Lower leg skin (tissue), 4 donors: ENCODE measurements at regions not wholly inside any gene's neighbourhood (a gene's known extent, or its start where the extent isn't known, plus 50 kb on each side); places are given as distances from the start of the nearest gene placed in this dataset.
"Not testable (repeated sequence)": the region's sequence is repeated elsewhere in the genome, so short reads cannot be mapped to it uniquely, and the experiment has no call there.

ENCODE experiments used
- DNase-seq, 2 donors: peaks; one replicate each; pipeline ENCODE4 v3.0.0-alpha.2; 2019; ENCODE audit warnings: low spot score in 2 of 2
- H3K4me3 ChIP-seq: fragments of 200-600 bp; sonication (generic); 2 replicates; pipeline ENCODE4 v1.5.1; 2017; ENCODE audit warnings: mild to moderate bottlenecking, low read depth; ENCODE audit not compliant: poor library complexity, severe bottlenecking
- CTCF ChIP-seq, 3 donors: fragments of 450-650 bp; IDR thresholded peaks; one replicate each; pipeline ENCODE4 v1.5.1; 2016; ENCODE audit warnings: antibody characterized with exemption in 3 of 3, mild to moderate bottlenecking in 3 of 3, moderate library complexity in 2 of 3
- POLR2A ChIP-seq, 2 donors: fragments of 450-650 bp; IDR thresholded peaks; one replicate each; pipeline ENCODE4 v1.6.1; 2016 to 2017; ENCODE audit warnings: antibody characterized with exemption in 2 of 2, mild to moderate bottlenecking in 1 of 2, moderate library complexity in 1 of 2
- whole genome bisulfite sequencing, 2 donors: methylation state at CpG; one replicate each; pipeline ENCODE4 v1.1.5; 2018; 5-methylcytosine and 5-hydroxymethylcytosine counted together
- intact Hi-C: fragments of 100-400 bp; cut with DNase I; formaldehyde crosslinking; loops from one replicate; pipeline ENCODE4 v1.15.0; 2023; ENCODE audit warnings: low total_unique reads

DNA sequence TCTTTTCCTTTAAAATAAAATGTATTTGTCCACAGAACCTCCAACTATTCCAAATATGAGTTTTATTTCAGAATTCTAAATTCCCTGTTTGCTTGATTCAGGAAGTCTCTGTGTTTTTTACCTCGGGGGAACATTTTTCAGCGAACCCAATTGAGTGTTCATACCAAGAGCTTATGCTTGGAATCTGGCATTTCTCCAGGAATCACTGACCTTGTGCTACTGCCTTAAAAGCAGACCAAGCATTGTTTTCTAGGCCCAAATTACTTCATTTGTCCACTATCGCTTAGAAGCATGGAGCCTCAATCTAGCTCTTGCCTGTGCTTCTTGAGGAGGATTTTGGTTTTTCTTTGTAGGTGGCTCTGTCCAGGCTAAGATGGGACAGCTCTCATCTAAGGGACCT, 59.4 kb downstream of the EBLN1 start:
- no peak overlapping the region for H3K4me3 ChIP-seq
- no peak for DNase-seq
- intact Hi-C loops, result no loop called here
- TF ChIP-seq POLR2A (IDR thresholded peaks at IDR 0.05) (no peak), CTCF (IDR thresholded peaks at IDR 0.05) (no peak)
- WGBS, 2 donors, result 54 to 57% methylated on average over 3 of the region's 3 CpGs

GRCh38 chr10:22156750-22157149, 61.1 kb downstream of the EBLN1 start:
- no peak for TF ChIP-seq POLR2A (IDR thresholded peaks at IDR 0.05)
- no peak for TF ChIP-seq CTCF (IDR thresholded peaks at IDR 0.05)
- DNase-seq, result no peak
- 61 to 64% methylated on average over 3 of the region's 3 CpGs for WGBS, 2 donors

GRCh38 chr10:22152403-22152802, 65.4 kb downstream of the EBLN1 start:
- H3K4me3 ChIP-seq, result no peak overlapping the region
- DNase-seq, result no peak
- intact Hi-C loops, result no loop called here
- WGBS, 2 donors, result 64 to 74% methylated on average over 1 of the region's 1 CpG
- TF ChIP-seq POLR2A (IDR thresholded peaks at IDR 0.05) (no peak), CTCF (IDR thresholded peaks at IDR 0.05) (no peak)

More at GRCh38 chr10:22156750-22157149, 61.1 kb downstream of the EBLN1 start:
- no peak overlapping the region for H3K4me3 ChIP-seq
- intact Hi-C loops, result no loop called here

DNA sequence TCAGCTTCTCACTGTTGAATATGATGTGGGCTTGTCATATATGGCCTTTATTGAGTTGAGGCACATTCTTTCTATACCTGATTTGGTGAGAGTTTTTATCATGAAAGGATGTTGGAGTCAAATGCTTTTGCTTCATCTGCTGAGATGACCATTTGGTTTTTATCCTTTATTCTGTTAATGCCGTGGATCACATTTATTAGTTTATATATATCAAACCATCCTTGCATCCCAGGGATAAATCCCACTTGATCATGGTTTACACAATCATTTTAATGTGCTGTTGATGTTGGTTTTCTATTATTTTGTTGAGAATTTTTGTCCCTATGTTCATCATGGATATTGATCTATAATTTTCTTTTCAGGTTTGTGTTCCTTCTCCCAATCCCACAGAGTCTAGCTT, 67.0 kb downstream of the EBLN1 start:
- TF ChIP-seq CTCF (IDR thresholded peaks at IDR 0.05), result no peak
- no peak for TF ChIP-seq POLR2A (IDR thresholded peaks at IDR 0.05)
- DNase-seq, result no peak
- no peak overlapping the region for H3K4me3 ChIP-seq
- WGBS, 2 donors, result 97% methylated on average over 1 of the region's 1 CpG
- intact Hi-C loops, result no loop called here

- no peak for DNase-seq
- no peak for TF ChIP-seq POLR2A (IDR thresholded peaks at IDR 0.05)
- no peak for TF ChIP-seq CTCF (IDR thresholded peaks at IDR 0.05)
- H3K4me3 ChIP-seq, result no peak overlapping the region
- intact Hi-C loops, result no loop called here
Measured at GRCh38 chr10:22148961-22149360, 68.9 kb downstream of the EBLN1 start.

- intact Hi-C loops, H3K4me3 ChIP-seq, DNase-seq: not testable (repeated sequence)
- WGBS, 2 donors, result 91 to 95% methylated on average over 2 of the region's 2 CpGs
Measured at GRCh38 chr10:22145873-22146272, 71.9 kb downstream of the EBLN1 start.
